ENCODE measurements at regions not wholly inside any gene's neighbourhood (a gene's known extent, or its start where the extent isn't known, plus 50 kb on each side); places are given as distances from the start of the nearest gene placed in this dataset.

GRCh38 chr9:73780916-73781315, 629.3 kb downstream of the ANXA1 start:
- DNase-seq, result no peak

GRCh38 chr9:73782166-73782565, 630.5 kb downstream of the ANXA1 start:
- DNase-seq, result no peak

GRCh38 chr9:73799446-73799845, 647.8 kb downstream of the ANXA1 start:
- DNase-seq, result no peak

- DNase-seq, result no peak
Measured at GRCh38 chr9:73805111-73805510, 653.4 kb downstream of the ANXA1 start.

- DNase-seq, result no peak
Measured at GRCh38 chr9:73805853-73806458, 654.3 kb downstream of the ANXA1 start.

- DNase-seq, result no peak
Measured at GRCh38 chr9:73806876-73807275, 655.2 kb downstream of the ANXA1 start.

- DNase-seq, result no peak
Measured at GRCh38 chr9:73807952-73808351, 656.3 kb downstream of the ANXA1 start.

- no peak for DNase-seq
Measured at GRCh38 chr9:73810585-73811215, 659.0 kb downstream of the ANXA1 start.

- no peak for DNase-seq
Measured at GRCh38 chr9:73813546-73813945, 661.9 kb downstream of the ANXA1 start.

GRCh38 chr9:73816905-73817304, 665.2 kb downstream of the ANXA1 start:
- no peak for DNase-seq

- no peak for DNase-seq
Measured at GRCh38 chr9:73824671-73825070, 672.5 kb upstream of the RORB start.

- DNase-seq, result no peak
Measured at GRCh38 chr9:73838871-73839270, 658.3 kb upstream of the RORB start.

- DNase-seq, result no peak
Measured at GRCh38 chr9:73839471-73839870, 657.7 kb upstream of the RORB start.

- DNase-seq, result no peak
Measured at GRCh38 chr9:73841018-73841417, 656.1 kb upstream of the RORB start.

GRCh38 chr9:73844135-73844534, 653.0 kb upstream of the RORB start:
- no peak for DNase-seq

- no peak for DNase-seq
Measured at GRCh38 chr9:73845539-73845938, 651.6 kb upstream of the RORB start.

- no peak for DNase-seq
Measured at GRCh38 chr9:73845954-73846690, 651.0 kb upstream of the RORB start.

GRCh38 chr9:73847536-73847935, 649.6 kb upstream of the RORB start:
- DNase-seq, result no peak

- DNase-seq, result no peak
Measured at GRCh38 chr9:73853549-73853948, 643.6 kb upstream of the RORB start.

- DNase-seq, result no peak
Measured at GRCh38 chr9:73855206-73855605, 641.9 kb upstream of the RORB start.

- DNase-seq, result no peak
Measured at GRCh38 chr9:73863924-73864323, 633.2 kb upstream of the RORB start.

GRCh38 chr9:73866451-73866850, 630.7 kb upstream of the RORB start:
- DNase-seq, result no peak

GRCh38 chr9:73869264-73869663, 627.9 kb upstream of the RORB start:
- DNase-seq, result no peak

- DNase-seq, result no peak
Measured at GRCh38 chr9:73871636-73872035, 625.5 kb upstream of the RORB start.
